IMR-90 (cell line): ENCODE measurements at regions not wholly inside any gene's neighbourhood (a gene's known extent, or its start where the extent isn't known, plus 50 kb on each side); places are given as distances from the start of the nearest gene placed in this dataset.

ENCODE experiments used
- ATAC-seq: fragments of 200-7000 bp; cut with Tn5 transposase; 2 replicates; pipeline ENCODE4 v1.9.1; 2020; ENCODE audit warnings: low read depth, mild to moderate bottlenecking, moderate library complexity
- BruUV-seq: library from RNA; stranded (reverse); fragments of 400-500 nt; replicated peaks from 2 replicates; lab custom pipeline; 2021; lab: Mats Ljungman, UMichigan
- CTCF ChIA-PET: fragments of 300-600 bp; formaldehyde crosslinking; extraction: SDS; loops from one replicate; lab custom pipeline; 2021; ENCODE audit warnings: antibody characterized with exemption; lab: Yijun Ruan, JAX
- POLR2A ChIA-PET: fragments of 300-600 bp; sonication (Branson Sonifier 250); formaldehyde crosslinking; loops from one replicate; lab custom pipeline; 2022; ENCODE audit warnings: antibody characterized with exemption; ENCODE audit not compliant: unreplicated experiment; lab: Charles Lee
- DNase-seq: peaks from one replicate; pipeline ENCODE4 v3.0.0; 2013
- H2AFZ ChIP-seq: replicated peaks from 2 replicates; pipeline ENCODE3; 2013; ENCODE audit warnings: low read length, mild to moderate bottlenecking; ENCODE audit not compliant: poor library complexity
- H2AK5ac ChIP-seq: 2 replicates; pipeline ENCODE4 v1.6.1; 2013; ENCODE audit warnings: low read depth, low read length, inconsistent platforms
- H2AK9ac ChIP-seq: replicated peaks from 2 replicates; pipeline ENCODE3; 2013; ENCODE audit warnings: mild to moderate bottlenecking, low read depth, low read length, moderate library complexity; ENCODE audit not compliant: poor library complexity
- H2BK120ac ChIP-seq: 2 replicates; pipeline ENCODE4 v1.6.1; 2013; ENCODE audit warnings: low read depth, low read length, inconsistent platforms
- H2BK15ac ChIP-seq: 3 replicates; pipeline ENCODE4 v1.6.1; 2013; ENCODE audit warnings: low read depth, low read length, inconsistent platforms
- H2BK20ac ChIP-seq: 2 replicates; pipeline ENCODE4 v1.6.1; 2013; ENCODE audit warnings: low read depth, mild to moderate bottlenecking, inconsistent platforms, low read length, moderate library complexity
- H2BK5ac ChIP-seq: 2 replicates; pipeline ENCODE4 v1.6.1; 2013; ENCODE audit warnings: mild to moderate bottlenecking, low read depth, low read length, inconsistent platforms; ENCODE audit not compliant: poor library complexity, severe bottlenecking
- H3K14ac ChIP-seq: replicated peaks from 2 replicates; pipeline ENCODE4 v1.6.1; 2013; ENCODE audit warnings: low read depth, low read length, inconsistent platforms
- H3K18ac ChIP-seq: 2 replicates; pipeline ENCODE4 v1.6.1; 2013; ENCODE audit warnings: low read depth, low read length, control low read depth
- H3K23ac ChIP-seq: 2 replicates; pipeline ENCODE4 v1.6.1; 2013; ENCODE audit warnings: low read depth, low read length, inconsistent platforms
- H3K27ac ChIP-seq: 2 replicates; pipeline ENCODE4 v1.5.1; 2013; ENCODE audit warnings: mild to moderate bottlenecking, control low read depth, low read length; ENCODE audit not compliant: insufficient read depth
- H3K27me3 ChIP-seq: 2 replicates; pipeline ENCODE4 v1.6.1; 2013; ENCODE audit warnings: low read length; ENCODE audit not compliant: control insufficient read depth, insufficient read depth
- H3K36me3 ChIP-seq: 2 replicates; pipeline ENCODE4 v1.6.1; 2013; ENCODE audit warnings: low read length, mixed read lengths; ENCODE audit not compliant: control insufficient read depth, insufficient read depth
- H3K4ac ChIP-seq: 2 replicates; pipeline ENCODE4 v1.6.1; 2013; ENCODE audit warnings: low read depth, low read length, inconsistent platforms
- H3K4me1 ChIP-seq: 2 replicates; pipeline ENCODE4 v1.6.1; 2013; ENCODE audit warnings: low read length, mixed read lengths; ENCODE audit not compliant: control insufficient read depth, insufficient read depth
- H3K4me2 ChIP-seq: 2 replicates; pipeline ENCODE4 v1.6.1; 2013; ENCODE audit warnings: low read depth, mild to moderate bottlenecking, control low read depth, low read length, moderate library complexity
- H3K4me3 ChIP-seq: 2 replicates; pipeline ENCODE4 v1.5.1; 2013; ENCODE audit warnings: low read depth, mild to moderate bottlenecking, control low read depth, low read length, moderate library complexity; ENCODE audit not compliant: insufficient read depth
- H3K56ac ChIP-seq: 2 replicates; pipeline ENCODE4 v1.6.1; 2013; ENCODE audit warnings: low read length, inconsistent platforms; ENCODE audit not compliant: insufficient read depth; ENCODE audit errors: extremely low read depth
- H3K79me1 ChIP-seq, 2 experiments: 2 replicates each; pipeline ENCODE4 v1.6.1; 2013; ENCODE audit warnings: low read length in 2 of 2, inconsistent platforms in 1 of 2, low read depth in 1 of 2
- H3K9ac ChIP-seq: 2 replicates; pipeline ENCODE4 v1.6.1; 2013; ENCODE audit warnings: low read depth, low read length, control low read depth
- H3K9me1 ChIP-seq: 2 replicates; pipeline ENCODE4 v1.6.1; 2013; ENCODE audit warnings: low read length, inconsistent platforms; ENCODE audit not compliant: insufficient read depth
- H3K9me3 ChIP-seq: 2 replicates; pipeline ENCODE4 v1.6.1; 2013; ENCODE audit warnings: low read length; ENCODE audit not compliant: control insufficient read depth, insufficient read depth
- H4K20me1 ChIP-seq: 2 replicates; pipeline ENCODE4 v1.6.1; 2013; ENCODE audit warnings: low read length, inconsistent platforms; ENCODE audit not compliant: insufficient read depth
- H4K5ac ChIP-seq: 2 replicates; pipeline ENCODE4 v1.6.1; 2013; ENCODE audit warnings: mild to moderate bottlenecking, low read depth, low read length, control low read depth
- H4K8ac ChIP-seq, 2 experiments: 2 replicates each; pipeline ENCODE4 v1.6.1; 2013; ENCODE audit warnings: low read depth in 2 of 2, low read length in 2 of 2, control low read depth in 1 of 2, inconsistent platforms in 1 of 2
- H4K91ac ChIP-seq: 2 replicates; pipeline ENCODE4 v1.6.1; 2013; ENCODE audit warnings: low read depth, low read length, inconsistent platforms; ENCODE audit not compliant: insufficient read depth
- BHLHE40 ChIP-seq: fragments of 150-350 bp; IDR thresholded peaks from 2 replicates; pipeline ENCODE4 v1.6.1; 2016; ENCODE audit warnings: mild to moderate bottlenecking, low read depth, low read length
- CHD1 ChIP-seq: IDR thresholded peaks from 2 replicates; pipeline ENCODE4 v1.6.1; 2012; ENCODE audit warnings: low read depth, low read length, improper control_type of control experiment
- FOS ChIP-seq: fragments of 150-350 bp; IDR thresholded peaks from 2 replicates; pipeline ENCODE4 v1.6.1; 2016; ENCODE audit warnings: low read depth, low read length
- MAFK ChIP-seq: IDR thresholded peaks from 2 replicates; pipeline ENCODE4 v1.6.1; 2012; ENCODE audit warnings: low read depth, low read length, improper control_type of control experiment
- MXI1 ChIP-seq: IDR thresholded peaks from 2 replicates; pipeline ENCODE4 v1.6.1; 2012; ENCODE audit warnings: low read depth, mild to moderate bottlenecking, low read length, moderate library complexity, borderline replicate concordance
- NFE2L2 ChIP-seq: fragments of 150-350 bp; IDR thresholded peaks from 2 replicates; pipeline ENCODE4 v1.6.1; 2016; ENCODE audit warnings: low read depth, mild to moderate bottlenecking, low read length
- RAD21 ChIP-seq: IDR thresholded peaks from 2 replicates; pipeline ENCODE4 v1.6.1; 2012; ENCODE audit warnings: low read length, improper control_type of control experiment
- WGBS, 2 experiments: methylation state at CpG; one replicate each; pipeline versions ENCODE4 v1.1.5 to v1.1.7; 2013; ENCODE audit warnings: missing lambda C conversion rate in 2 of 2; ENCODE audit not compliant: insufficient read length in 1 of 2; ENCODE audit errors: extremely low coverage in 2 of 2; 5-methylcytosine and 5-hydroxymethylcytosine counted together
- dilution Hi-C: fragments of 300-500 bp; cut with HindIII; formaldehyde crosslinking; loops from one replicate; pipeline ENCODE4 v1.14.3; 2018; ENCODE audit warnings: low sequenced_read_pairs; ENCODE audit not compliant: unreplicated experiment
- in situ Hi-C: fragments of 300-500 bp; cut with MboI; formaldehyde crosslinking; loops from 3 replicates; pipeline ENCODE4 v1.14.3; 2019; ENCODE audit warnings: low sequenced_read_pairs, inconsistent platforms, mixed read lengths
- intact Hi-C: fragments of 100-400 bp; cut with micrococcal nuclease; formaldehyde crosslinking; loops from 2 replicates; pipeline ENCODE4 v1.10.0; 2022
- TF ChIP-seq, protein P1 (sequence below): fragments of 150-350 bp; IDR thresholded peaks from 2 replicates; pipeline ENCODE4 v1.6.1; 2016; ENCODE audit warnings: low read depth, mild to moderate bottlenecking, low read length, moderate library complexity, borderline replicate concordance
- TF ChIP-seq, protein P2 (sequence below): fragments of 150-350 bp; IDR thresholded peaks from 2 replicates; pipeline ENCODE4 v1.6.1; 2017; ENCODE audit warnings: mild to moderate bottlenecking, antibody characterized with exemption, low read length, low read depth

DNA sequence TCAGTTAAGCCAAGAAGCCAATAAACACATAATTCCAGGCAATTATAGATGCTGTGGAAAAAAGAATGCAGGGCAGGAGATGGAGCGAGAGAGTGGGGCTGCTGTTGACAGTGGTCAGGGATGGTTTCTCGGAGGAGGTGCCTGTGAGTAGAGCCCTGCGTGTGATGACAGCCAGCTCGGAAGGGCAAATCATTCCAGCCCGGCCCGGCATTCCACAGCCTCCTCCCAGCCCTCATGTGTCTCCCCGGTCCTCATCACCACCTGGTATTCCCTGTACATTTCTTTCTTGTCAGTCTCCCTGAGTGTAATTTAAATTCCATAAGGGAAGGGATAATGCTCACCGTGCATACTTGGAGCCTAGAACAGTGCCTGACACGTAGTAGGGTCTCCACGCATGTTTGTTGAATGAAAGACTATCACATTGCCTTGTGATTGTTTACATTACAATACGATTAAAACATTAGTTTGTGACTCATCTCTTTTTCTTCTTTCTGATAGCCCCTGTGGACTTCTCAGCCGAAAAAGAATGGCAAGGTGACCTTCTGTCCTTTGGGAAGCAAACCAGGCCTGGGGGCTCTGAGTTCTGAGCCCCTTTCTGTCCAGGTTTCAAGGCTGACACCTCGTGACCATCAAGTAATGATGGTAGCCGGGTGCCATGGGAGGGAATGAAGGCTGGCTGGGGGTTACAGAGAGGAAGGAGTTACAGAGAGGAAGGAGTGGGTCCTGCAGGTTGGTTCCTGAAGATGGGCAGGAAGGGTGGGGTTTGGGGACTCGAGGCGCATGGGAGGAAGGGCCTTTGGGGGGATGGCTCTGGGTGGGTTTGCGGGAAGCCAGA lies 379.5 kb upstream of the SULF2 start (continued):
- no peak for TF ChIP-seq CHD1

DNA sequence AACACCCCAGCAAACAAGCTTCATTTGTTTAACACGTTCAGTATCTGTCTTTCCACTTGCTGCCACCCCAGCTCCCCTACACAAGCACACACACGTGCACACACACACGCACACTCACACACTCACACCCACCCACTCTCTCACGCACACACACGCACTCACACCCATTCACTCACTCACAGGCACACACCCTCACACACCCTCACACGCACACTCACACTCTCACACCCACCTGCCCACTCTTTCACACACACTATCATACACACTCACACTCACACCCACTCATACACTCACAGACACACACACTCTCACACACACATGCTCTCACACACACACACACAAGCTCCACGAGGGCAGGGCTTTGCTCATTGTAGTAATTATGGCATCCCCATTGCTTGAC lies 378.8 kb upstream of the SULF2 start:
- H4K91ac ChIP-seq = no peak overlapping the region
- no peak overlapping the region for H2AFZ ChIP-seq
- no peaks in the 10 kb centered on the region for H3K79me1 ChIP-seq
- no peak overlapping the region for H3K27ac ChIP-seq
- H3K9me3 ChIP-seq = 0 out of 2 replicates have a peak, but pooled peaks cover 4% of the 10 kb centered on the region
- no peak overlapping the region for H2AK9ac ChIP-seq
- H3K4me2 ChIP-seq = no peak overlapping the region
- ChIA-PET CTCF (no interaction called here), POLR2A (no interaction called here)
- no peaks in the 10 kb centered on the region; the same call in 1 of the 2 replicates for H3K27me3 ChIP-seq
- H2BK5ac ChIP-seq = peak overlapping the region; percentile 27
- no peak overlapping the region for H3K4me3 ChIP-seq
- H2BK15ac ChIP-seq = no peak overlapping the region
- no peak overlapping the region for H2BK20ac ChIP-seq
- no peak overlapping the region for H3K4ac ChIP-seq
- no peak overlapping the region for H3K18ac ChIP-seq
- no peaks in the 10 kb centered on the region for H3K4me1 ChIP-seq
- no peak overlapping the region for H4K8ac ChIP-seq
- 86 to 100% methylated on average over 1 to 5 of the region's 7 CpGs for WGBS, 2 experiments
- H3K9me1 ChIP-seq = no peaks in the 10 kb centered on the region
- TF ChIP-seq MXI1 = no peak
- no peak for TF ChIP-seq BHLHE40
- no peak for TF ChIP-seq FOS
- no peak for TF ChIP-seq MAFK
- TF ChIP-seq NFE2L2 = no peak
- TF ChIP-seq, protein P1, sequence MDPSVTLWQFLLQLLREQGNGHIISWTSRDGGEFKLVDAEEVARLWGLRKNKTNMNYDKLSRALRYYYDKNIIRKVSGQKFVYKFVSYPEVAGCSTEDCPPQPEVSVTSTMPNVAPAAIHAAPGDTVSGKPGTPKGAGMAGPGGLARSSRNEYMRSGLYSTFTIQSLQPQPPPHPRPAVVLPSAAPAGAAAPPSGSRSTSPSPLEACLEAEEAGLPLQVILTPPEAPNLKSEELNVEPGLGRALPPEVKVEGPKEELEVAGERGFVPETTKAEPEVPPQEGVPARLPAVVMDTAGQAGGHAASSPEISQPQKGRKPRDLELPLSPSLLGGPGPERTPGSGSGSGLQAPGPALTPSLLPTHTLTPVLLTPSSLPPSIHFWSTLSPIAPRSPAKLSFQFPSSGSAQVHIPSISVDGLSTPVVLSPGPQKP = no peak
- TF ChIP-seq RAD21 = no peak
- TF ChIP-seq, protein P2, sequence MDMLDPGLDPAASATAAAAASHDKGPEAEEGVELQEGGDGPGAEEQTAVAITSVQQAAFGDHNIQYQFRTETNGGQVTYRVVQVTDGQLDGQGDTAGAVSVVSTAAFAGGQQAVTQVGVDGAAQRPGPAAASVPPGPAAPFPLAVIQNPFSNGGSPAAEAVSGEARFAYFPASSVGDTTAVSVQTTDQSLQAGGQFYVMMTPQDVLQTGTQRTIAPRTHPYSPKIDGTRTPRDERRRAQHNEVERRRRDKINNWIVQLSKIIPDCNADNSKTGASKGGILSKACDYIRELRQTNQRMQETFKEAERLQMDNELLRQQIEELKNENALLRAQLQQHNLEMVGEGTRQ = no peak
- H2AK5ac ChIP-seq = no peak overlapping the region
- DNase-seq = no peak
- no peak overlapping the region for H3K14ac ChIP-seq
- dilution Hi-C loops (no loop called here), in situ Hi-C loops (no loop called here), intact Hi-C loops (no loop called here)
- BruUV-seq = no TSS peak
- H4K20me1 ChIP-seq = no peaks in the 10 kb centered on the region
- ATAC-seq = no peak
- no peak overlapping the region for H3K23ac ChIP-seq
- H4K5ac ChIP-seq = no peak overlapping the region
- H3K9ac ChIP-seq = no peak overlapping the region
- H2BK120ac ChIP-seq = no peak overlapping the region
- H3K56ac ChIP-seq = no peak overlapping the region
- H3K36me3 ChIP-seq = no peaks in the 10 kb centered on the region
